HEK293T (cell line): ENCODE measurements at regions not wholly inside any gene's neighbourhood (a gene's known extent, or its start where the extent isn't known, plus 50 kb on each side); places are given as distances from the start of the nearest gene placed in this dataset.

ENCODE experiments used
- ELF4 ChIP-seq: fragments of 450-650 bp; IDR thresholded peaks from 2 replicates; pipeline ENCODE4 v1.6.1; 2017; ENCODE audit warnings: antibody characterized with exemption
- FOXM1 ChIP-seq: fragments of 450-650 bp; IDR thresholded peaks from 2 replicates; pipeline ENCODE4 v1.6.1; 2017; ENCODE audit warnings: mild to moderate bottlenecking, borderline replicate concordance
- HDGF ChIP-seq: fragments of 450-650 bp; IDR thresholded peaks from 2 replicates; pipeline ENCODE4 v1.6.1; 2017; ENCODE audit warnings: antibody characterized with exemption, borderline replicate concordance
- NFRKB ChIP-seq: fragments of 450-650 bp; IDR thresholded peaks from 2 replicates; pipeline ENCODE4 v1.6.1; 2016; ENCODE audit warnings: mild to moderate bottlenecking, moderate library complexity
- PKNOX1 ChIP-seq: fragments of 450-650 bp; IDR thresholded peaks from 2 replicates; pipeline ENCODE4 v1.6.1; 2016
- SP1 ChIP-seq: fragments of 450-650 bp; IDR thresholded peaks from 2 replicates; pipeline ENCODE4 v1.6.1; 2017
- SUZ12 ChIP-seq: fragments of 450-650 bp; IDR thresholded peaks from 2 replicates; pipeline ENCODE4 v1.6.1; 2016; ENCODE audit warnings: mild to moderate bottlenecking

- TF ChIP-seq ELF4, result no peak
- no peak for TF ChIP-seq NFRKB
- no peak for TF ChIP-seq FOXM1
- no peak for TF ChIP-seq SP1
- no peak for TF ChIP-seq HDGF
- TF ChIP-seq SUZ12, result no peak
- TF ChIP-seq PKNOX1, result no peak
Measured at GRCh38 chr4:59037812-59038211, 1927.6 kb upstream of the IGFBP7 start.
